BE2C (cell line): ENCODE measurements at regions not wholly inside any gene's neighbourhood (a gene's known extent, or its start where the extent isn't known, plus 50 kb on each side); places are given as distances from the start of the nearest gene placed in this dataset.
"Not testable (repeated sequence)": the region's sequence is repeated elsewhere in the genome, so short reads cannot be mapped to it uniquely, and the experiment has no call there.

Experiments used
- DNase-seq: peaks from one replicate; pipeline ENCODE4 v3.0.0-alpha.2; 2020
- H3K27me3 ChIP-seq: fragments of 250-450 bp; sonication (Bioruptor Pico); 2 replicates; pipeline ENCODE4 v1.5.1; 2020; ENCODE audit warnings: mild to moderate bottlenecking
- H3K36me3 ChIP-seq: fragments of 250-450 bp; sonication (Bioruptor Pico); 2 replicates; pipeline ENCODE4 v1.5.1; 2020; ENCODE audit warnings: mild to moderate bottlenecking
- H3K4me1 ChIP-seq: fragments of 250-450 bp; sonication (Bioruptor Pico); 2 replicates; pipeline ENCODE4 v1.5.1; 2020
- H3K4me3 ChIP-seq: 2 replicates; pipeline ENCODE4 v1.5.1; 2011; ENCODE audit warnings: low read depth, low read length
- H3K9me3 ChIP-seq: fragments of 250-450 bp; sonication (Bioruptor Pico); 2 replicates; pipeline ENCODE4 v1.5.1; 2020
- TF ChIP-seq, protein P1 (sequence below): IDR thresholded peaks from 2 replicates; pipeline ENCODE4 v1.5.1; 2012; ENCODE audit warnings: mild to moderate bottlenecking, low read depth, low read length

DNA sequence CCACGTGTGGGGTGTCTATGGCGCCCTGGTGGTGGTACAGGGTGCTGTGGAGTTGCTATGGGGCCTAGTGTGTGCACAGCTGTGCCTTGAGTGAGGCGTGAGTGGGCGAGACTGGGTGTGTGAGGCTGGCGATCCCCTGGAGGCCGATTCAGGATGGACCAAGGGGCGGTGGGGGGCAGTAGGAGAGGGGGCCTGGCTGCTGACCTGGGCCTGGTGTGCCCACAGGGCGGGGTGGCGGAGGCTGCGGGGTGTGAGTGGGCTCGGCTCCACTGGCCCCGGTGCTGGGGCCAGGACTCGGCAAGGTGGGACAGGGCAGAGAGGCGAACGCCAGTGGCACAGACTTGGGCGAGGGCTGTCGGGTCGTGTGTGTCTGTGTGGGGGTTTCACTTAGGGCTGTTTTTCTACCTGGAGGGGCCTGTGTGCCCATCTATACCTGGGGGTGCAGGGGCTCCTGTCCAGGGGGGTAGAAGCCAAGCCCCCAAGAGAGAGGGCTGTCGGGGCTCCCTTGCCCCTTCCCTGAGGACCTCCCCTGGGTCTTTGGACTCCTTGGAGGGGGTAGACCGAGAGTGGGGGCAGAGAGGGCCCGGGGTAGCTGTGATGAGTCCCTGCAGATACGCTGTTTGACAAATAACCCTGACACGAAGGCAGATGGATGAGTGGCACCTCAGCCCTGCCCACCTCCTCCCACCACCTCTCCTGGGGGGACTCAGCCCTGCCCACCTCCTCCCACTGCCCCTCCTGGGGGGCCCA lies 194.6 kb downstream of the TMEM121 start:
- H3K9me3 ChIP-seq, H3K4me1 ChIP-seq, H3K27me3 ChIP-seq, H3K4me3 ChIP-seq, H3K36me3 ChIP-seq: not testable (repeated sequence)
- peak; percentile 1 for DNase-seq

DNA sequence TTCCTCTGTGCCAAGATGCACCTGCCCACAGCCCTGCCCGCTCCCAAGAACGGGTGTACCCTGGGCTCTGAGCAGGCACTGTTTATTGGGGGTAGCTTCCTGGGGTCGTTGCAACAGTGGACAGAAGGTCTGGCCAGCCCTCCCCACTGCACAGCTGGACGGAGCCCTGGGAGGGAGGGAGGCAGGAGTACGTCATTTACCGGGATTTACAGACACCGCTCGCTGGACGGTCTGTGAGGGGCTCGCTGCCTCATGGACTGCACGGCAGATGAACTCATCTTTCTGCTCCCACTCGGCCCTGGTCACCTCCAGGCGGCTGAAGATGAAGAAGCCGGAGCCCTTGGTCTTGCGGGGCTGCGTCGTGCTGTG lies 195.2 kb downstream of the TMEM121 start:
- not testable (repeated sequence) for H3K27me3 ChIP-seq, H3K36me3 ChIP-seq, H3K4me1 ChIP-seq, H3K9me3 ChIP-seq, H3K4me3 ChIP-seq
- peak; percentile 6 for DNase-seq

DNA sequence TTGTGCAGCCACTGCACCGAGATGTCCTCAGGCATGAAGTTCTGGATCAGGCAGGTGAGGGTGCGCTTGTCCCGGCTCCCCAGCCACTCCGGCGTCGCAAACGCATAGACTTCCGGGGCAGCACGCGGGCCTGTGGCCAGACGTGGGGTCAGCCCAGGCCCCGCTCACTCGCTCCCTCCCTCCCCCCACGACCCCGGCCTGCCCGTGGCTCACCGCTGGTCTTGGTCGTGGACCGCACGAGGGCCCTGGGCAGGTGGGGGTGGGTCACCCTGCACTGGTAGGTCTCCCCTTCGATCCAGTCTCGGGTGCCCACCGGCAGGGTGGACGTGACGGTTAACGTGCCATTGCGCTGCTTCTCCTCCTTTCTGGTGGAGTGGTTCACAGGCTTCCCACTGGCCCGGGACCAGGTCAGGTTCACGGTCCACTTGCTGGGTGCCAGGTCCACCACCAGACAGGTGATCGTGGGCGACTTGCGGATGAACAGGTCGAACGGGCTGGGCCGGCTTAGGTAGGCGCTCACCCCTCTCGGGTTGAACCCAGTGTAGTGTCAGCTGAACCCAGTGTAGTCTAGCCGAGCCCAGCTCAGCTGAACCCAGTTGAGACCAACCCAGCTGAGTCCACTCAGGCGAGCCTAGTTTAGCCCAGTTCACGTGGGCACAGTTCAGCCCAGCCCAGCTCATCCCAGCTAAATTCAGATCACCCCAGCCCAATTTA lies 195.8 kb downstream of the TMEM121 start:
- H3K36me3 ChIP-seq, H3K4me1 ChIP-seq, H3K9me3 ChIP-seq, H3K27me3 ChIP-seq, H3K4me3 ChIP-seq: not testable (repeated sequence)
- DNase-seq = peak; percentile 1

DNA sequence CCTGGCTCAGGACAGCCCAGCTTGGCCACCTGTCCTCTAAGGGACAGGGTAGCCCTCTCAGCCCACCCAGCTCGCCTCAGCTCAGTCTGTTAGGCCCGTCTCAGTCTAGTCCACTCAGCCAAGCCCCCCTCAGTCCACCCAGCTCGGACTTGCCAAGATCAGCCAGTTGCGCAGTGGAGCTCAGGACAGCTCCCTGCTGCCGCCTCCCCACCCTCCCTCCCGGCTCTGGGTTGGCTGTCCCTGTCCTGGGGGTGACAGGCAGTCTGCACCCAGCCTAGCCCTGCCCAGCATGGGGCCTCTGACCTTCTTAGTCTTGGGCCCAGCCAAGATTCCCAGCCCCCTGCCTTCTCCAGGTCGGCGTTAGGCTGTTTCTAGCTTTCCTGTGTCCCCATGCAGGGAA lies 196.9 kb downstream of the TMEM121 start:
- H3K4me3 ChIP-seq, H3K36me3 ChIP-seq, H3K4me1 ChIP-seq, H3K9me3 ChIP-seq, H3K27me3 ChIP-seq, DNase-seq: not testable (repeated sequence)

DNA sequence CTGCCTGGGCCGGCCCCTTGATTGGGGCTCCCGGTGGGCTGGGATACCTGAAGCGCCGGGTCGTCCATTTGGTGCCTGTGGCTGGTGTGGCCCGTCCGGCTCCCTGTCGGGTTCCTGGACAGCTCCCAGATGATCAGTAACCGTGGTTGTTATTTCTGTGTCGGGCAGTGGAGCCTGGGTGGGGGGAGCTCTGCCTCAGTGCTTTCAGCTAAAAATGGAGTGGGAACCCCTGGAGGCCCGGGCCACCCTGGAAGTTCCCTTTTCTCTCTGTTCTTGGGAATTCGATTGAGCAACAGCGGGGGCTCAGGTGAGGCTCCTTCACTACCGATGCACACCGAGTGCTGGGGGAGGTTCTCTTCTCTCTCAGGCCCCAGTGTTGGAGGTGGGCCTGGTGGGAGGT lies 197.4 kb downstream of the TMEM121 start:
- H3K36me3 ChIP-seq, H3K27me3 ChIP-seq, H3K4me1 ChIP-seq, DNase-seq, H3K4me3 ChIP-seq, H3K9me3 ChIP-seq: not testable (repeated sequence)

DNA sequence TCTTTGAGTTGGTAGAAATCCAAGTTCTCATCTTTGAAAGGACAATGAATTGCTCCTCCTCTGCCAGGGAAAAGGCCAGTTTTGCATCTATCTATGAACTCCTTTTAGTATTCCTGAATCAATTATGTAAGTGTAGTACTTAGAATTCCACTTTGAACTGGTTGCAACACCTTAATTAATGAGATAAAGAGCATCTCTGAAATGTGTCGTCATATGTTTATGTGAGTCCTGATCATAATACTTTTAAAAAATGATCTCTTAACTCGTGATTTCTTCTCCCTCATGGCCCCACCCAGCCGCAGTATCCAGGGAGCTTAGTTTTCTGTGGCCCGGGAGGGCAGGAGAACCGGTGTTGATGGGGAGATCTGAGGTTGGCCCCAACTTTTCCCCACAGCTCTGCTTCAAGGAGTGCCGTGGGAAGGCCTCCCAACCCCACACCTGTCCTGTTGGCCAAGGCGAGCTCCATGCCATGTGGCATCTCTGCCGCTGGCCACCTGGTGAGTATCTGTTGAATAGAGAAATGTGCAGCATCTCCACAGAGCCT lies 203.5 kb downstream of the TMEM121 start:
- H3K9me3 ChIP-seq, H3K27me3 ChIP-seq, H3K36me3 ChIP-seq, H3K4me1 ChIP-seq, H3K4me3 ChIP-seq: not testable (repeated sequence)
- peak; percentile 3 for DNase-seq

DNA sequence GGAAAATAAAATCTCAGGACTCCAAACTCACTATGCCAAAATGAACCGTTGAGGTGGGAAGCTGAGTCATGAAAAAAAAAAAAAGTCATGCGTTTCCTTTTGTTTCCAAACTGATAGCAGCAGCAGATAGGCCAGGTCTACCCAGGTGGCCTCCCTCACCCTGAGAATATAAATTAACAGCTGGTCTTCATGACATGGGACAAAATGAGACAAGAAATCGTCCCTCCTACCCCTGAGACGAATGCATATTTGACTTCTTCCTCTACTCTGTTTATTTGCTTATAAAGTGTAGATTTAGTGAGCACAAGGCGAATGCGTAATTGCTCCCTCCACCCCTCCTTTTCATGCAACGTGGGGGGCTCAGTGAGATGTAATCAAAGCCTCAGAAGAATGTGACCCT lies 204.3 kb downstream of the TMEM121 start:
- H3K9me3 ChIP-seq, H3K27me3 ChIP-seq, H3K4me1 ChIP-seq, H3K36me3 ChIP-seq, H3K4me3 ChIP-seq, DNase-seq: not testable (repeated sequence)

DNA sequence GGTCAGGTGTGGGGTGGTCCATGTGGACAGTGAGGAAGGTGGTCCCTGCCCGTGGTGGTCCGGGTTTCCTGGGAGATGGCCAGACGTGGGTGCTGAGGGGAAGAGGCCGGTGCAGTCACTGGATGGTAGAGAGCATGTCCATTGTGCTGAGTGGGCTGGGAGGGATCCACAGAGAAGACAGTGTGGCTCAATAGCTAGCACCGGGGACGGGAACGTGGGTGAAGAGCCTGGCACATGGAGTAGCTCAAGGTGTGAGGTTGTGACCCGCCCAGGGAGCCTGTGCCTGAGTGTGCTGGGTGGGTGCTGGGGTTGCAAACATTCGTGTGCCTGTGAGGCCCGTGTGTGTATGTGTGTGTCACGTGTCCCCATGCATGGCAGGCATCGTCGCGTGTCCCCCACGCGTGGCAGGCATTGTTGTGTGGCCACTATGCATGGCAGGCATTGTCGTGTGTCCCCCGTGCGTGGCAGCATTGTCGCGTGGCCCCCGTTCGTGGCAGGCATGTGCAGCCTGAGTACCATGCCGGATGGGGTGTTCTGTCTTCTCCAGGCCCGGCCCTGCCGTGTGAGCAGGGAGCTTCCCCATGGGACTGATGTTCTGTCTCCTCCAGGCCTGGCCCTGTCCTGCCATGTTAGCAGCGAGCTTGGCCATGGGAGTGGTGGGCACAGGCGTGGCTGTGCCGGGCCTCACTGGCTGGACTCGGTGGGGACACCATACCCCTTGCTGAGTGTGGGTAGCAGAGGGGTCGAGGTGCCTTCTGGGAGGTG lies 205.0 kb downstream of the TMEM121 start:
- H3K4me3 ChIP-seq, H3K36me3 ChIP-seq, H3K9me3 ChIP-seq, H3K4me1 ChIP-seq, H3K27me3 ChIP-seq: not testable (repeated sequence)
- peak; percentile 1 for DNase-seq

DNA sequence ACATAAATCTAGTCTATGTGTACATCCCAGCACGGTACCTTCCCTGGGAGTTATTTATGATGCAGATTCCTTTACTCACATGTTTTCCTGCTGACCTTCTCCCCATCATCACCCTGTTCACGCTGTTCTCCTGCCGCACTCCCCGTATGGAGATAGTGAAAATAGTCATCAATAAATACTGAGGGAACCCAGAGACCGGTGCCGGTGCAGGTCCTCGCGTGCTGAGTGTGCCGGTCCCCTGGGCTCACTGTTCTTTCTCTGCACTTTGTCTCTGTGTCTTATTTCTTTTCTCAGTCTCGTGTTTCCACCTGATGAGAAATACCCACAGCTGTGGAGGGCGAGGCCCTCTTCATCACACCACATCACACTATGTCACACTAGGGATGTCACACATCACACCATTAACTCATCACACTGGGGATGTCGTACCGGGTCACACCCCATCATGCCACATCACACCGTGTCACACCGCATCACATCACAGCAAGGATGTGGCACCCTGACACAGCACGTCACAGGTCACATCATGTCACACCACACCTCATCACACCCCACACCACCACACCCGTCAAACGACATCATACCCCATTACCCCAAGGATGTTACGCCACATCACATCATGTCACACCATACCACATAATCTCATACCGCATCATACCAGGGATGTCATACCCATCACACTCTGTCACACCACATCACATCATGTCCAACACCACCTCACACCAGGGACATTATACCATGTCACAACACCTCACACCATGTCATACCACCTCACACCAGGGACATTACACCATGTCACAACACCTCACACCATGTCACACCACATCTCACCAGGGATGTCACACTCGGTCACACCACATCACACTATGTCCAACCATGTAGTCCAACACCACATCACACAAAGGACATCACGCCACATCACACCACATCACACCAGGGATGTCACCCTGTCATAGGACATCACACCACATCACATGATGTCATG lies 207.0 kb downstream of the TMEM121 start:
- no peak overlapping the region for H3K4me3 ChIP-seq
- no peaks in the 10 kb centered on the region for H3K36me3 ChIP-seq
- DNase-seq = no peak
- H3K27me3 ChIP-seq = no peaks in the 10 kb centered on the region
- H3K9me3 ChIP-seq = no peaks in the 10 kb centered on the region
- TF ChIP-seq, protein P1, sequence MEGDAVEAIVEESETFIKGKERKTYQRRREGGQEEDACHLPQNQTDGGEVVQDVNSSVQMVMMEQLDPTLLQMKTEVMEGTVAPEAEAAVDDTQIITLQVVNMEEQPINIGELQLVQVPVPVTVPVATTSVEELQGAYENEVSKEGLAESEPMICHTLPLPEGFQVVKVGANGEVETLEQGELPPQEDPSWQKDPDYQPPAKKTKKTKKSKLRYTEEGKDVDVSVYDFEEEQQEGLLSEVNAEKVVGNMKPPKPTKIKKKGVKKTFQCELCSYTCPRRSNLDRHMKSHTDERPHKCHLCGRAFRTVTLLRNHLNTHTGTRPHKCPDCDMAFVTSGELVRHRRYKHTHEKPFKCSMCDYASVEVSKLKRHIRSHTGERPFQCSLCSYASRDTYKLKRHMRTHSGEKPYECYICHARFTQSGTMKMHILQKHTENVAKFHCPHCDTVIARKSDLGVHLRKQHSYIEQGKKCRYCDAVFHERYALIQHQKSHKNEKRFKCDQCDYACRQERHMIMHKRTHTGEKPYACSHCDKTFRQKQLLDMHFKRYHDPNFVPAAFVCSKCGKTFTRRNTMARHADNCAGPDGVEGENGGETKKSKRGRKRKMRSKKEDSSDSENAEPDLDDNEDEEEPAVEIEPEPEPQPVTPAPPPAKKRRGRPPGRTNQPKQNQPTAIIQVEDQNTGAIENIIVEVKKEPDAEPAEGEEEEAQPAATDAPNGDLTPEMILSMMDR = no peak
- no peaks in the 10 kb centered on the region for H3K4me1 ChIP-seq

DNA sequence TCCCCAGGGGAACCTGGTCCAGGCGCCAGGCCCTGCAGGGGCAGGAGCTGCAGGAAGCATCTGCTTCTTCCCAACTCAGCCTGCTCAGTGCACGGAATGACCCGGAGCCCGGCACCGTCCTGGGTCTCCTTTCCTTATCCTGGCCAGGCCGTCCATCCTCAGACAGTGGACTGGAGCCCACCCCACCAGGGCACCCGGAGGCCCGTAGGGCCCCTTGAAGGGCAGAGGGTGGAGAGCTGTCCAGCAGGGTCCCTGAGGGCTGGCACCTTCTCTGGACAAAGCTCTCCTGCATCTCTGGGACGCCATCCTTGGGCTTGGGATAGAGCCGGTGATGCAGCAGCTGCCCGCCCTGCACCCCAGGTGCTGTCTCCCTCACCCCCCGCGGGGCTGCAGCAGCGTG lies 207.9 kb downstream of the TMEM121 start:
- H3K4me1 ChIP-seq, H3K4me3 ChIP-seq, H3K27me3 ChIP-seq, H3K36me3 ChIP-seq, H3K9me3 ChIP-seq: not testable (repeated sequence)
- peak; percentile 4 for DNase-seq

DNA sequence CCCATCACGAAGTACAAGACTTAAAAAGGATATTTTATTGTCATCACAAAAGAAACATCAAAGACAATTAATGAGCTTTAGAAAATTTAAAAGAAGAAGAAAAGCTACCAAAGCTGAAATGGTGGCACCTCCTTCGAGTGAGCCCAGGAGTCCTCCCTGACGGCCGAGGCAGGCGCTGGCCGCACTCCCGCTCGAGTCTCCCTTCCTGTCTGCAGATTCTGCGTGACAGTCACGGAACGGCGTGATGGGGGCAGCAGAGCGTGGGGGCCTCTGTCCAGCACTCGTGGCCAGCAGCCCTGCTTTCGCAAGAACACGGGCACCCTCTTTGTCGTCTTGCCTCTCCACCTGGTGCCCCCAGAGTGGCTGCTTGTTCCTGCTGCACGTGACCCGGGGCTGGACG lies 209.9 kb downstream of the TMEM121 start:
- H3K36me3 ChIP-seq, H3K27me3 ChIP-seq, H3K4me1 ChIP-seq, DNase-seq, H3K9me3 ChIP-seq, H3K4me3 ChIP-seq: not testable (repeated sequence)
